GM23338 (cell line): ENCODE measurements at regions not wholly inside any gene's neighbourhood (a gene's known extent, or its start where the extent isn't known, plus 50 kb on each side); places are given as distances from the start of the nearest gene placed in this dataset.
A peak's percentile ranks its signal among the peaks of the same experiment; 100 is the strongest.

ENCODE experiments used
- ATAC-seq: fragments of 200-7000 bp; cut with Tn5 transposase; 3 replicates; pipeline ENCODE4 v1.9.1; 2020
- DNase-seq: peaks from one replicate; pipeline ENCODE4 v3.0.0-alpha.2; 2015; ENCODE audit warnings: low spot score
- H2AFZ ChIP-seq: fragments of 200-600 bp; sonication (generic); 2 replicates; pipeline ENCODE4 v1.8.0; 2016; ENCODE audit warnings: antibody characterized with exemption, mild to moderate bottlenecking, moderate library complexity
- H3F3A ChIP-seq: fragments of 200-600 bp; sonication (generic); replicated peaks from 2 replicates; pipeline ENCODE4 v1.8.0; 2017; ENCODE audit warnings: antibody characterized with exemption, mixed run types, low read depth
- H3K27ac ChIP-seq: fragments of 200-600 bp; sonication (generic); 2 replicates; pipeline ENCODE4 v1.6.1; 2016; ENCODE audit warnings: low read depth
- H3K27me3 ChIP-seq: fragments of 200-600 bp; sonication (generic); 2 replicates; pipeline ENCODE4 v1.8.0; 2016; ENCODE audit warnings: mild to moderate bottlenecking, mixed run types, moderate library complexity; ENCODE audit not compliant: insufficient read depth
- H3K36me3 ChIP-seq: fragments of 200-600 bp; sonication (generic); 2 replicates; pipeline ENCODE4 v1.8.0; 2016; ENCODE audit warnings: mild to moderate bottlenecking; ENCODE audit not compliant: insufficient read depth
- H3K4me1 ChIP-seq: fragments of 200-600 bp; sonication (generic); 2 replicates; pipeline ENCODE4 v1.8.0; 2016; ENCODE audit warnings: mild to moderate bottlenecking, moderate library complexity; ENCODE audit not compliant: insufficient read depth
- H3K4me2 ChIP-seq: fragments of 200-600 bp; sonication (generic); 2 replicates; pipeline ENCODE4 v1.7.1; 2017; ENCODE audit warnings: mixed run types
- H3K4me3 ChIP-seq: fragments of 200-600 bp; sonication (generic); 2 replicates; pipeline ENCODE4 v1.6.1; 2016; ENCODE audit warnings: mixed run types
- H3K79me2 ChIP-seq: fragments of 200-600 bp; sonication (generic); replicated peaks from 2 replicates; pipeline ENCODE4 v1.8.0; 2017; ENCODE audit warnings: mild to moderate bottlenecking; ENCODE audit not compliant: insufficient read depth
- H3K9me2 ChIP-seq: fragments of 200-600 bp; sonication (generic); 2 replicates; pipeline ENCODE4 v1.8.0; 2017; ENCODE audit not compliant: insufficient read depth
- H4K20me1 ChIP-seq: fragments of 200-600 bp; sonication (generic); replicated peaks from 2 replicates; pipeline ENCODE4 v1.8.0; 2017; ENCODE audit warnings: mild to moderate bottlenecking; ENCODE audit not compliant: insufficient read depth
- H3K27ac Mint-ChIP-seq: 2 replicates; pipeline ENCODE4 v1.8.0; 2020; ENCODE audit warnings: inconsistent platforms, mild to moderate bottlenecking, moderate library complexity, mixed read lengths
- H3K27me3 Mint-ChIP-seq: 3 replicates; pipeline ENCODE4 v1.8.0; 2022; ENCODE audit warnings: low read depth, mild to moderate bottlenecking, moderate library complexity, mixed read lengths, inconsistent platforms; ENCODE audit not compliant: insufficient read depth, poor library complexity
- H3K36me3 Mint-ChIP-seq: 3 replicates; pipeline ENCODE4 v1.8.0; 2021; ENCODE audit warnings: low read depth, mild to moderate bottlenecking, inconsistent platforms, moderate library complexity, mixed read lengths
- H3K4me1 Mint-ChIP-seq: 3 replicates; pipeline ENCODE4 v1.8.0; 2020; ENCODE audit warnings: mild to moderate bottlenecking, inconsistent platforms, mixed read lengths
- H3K4me3 Mint-ChIP-seq: 3 replicates; pipeline ENCODE4 v1.8.0; 2021; ENCODE audit warnings: moderate library complexity, mild to moderate bottlenecking, inconsistent platforms, mixed read lengths
- H3K9me3 Mint-ChIP-seq: 3 replicates; pipeline ENCODE4 v1.8.0; 2020; ENCODE audit warnings: moderate library complexity, mild to moderate bottlenecking, inconsistent platforms, mixed read lengths
- CREB1 ChIP-seq: fragments of 250-450 bp; sonication (Bioruptor Pico); IDR thresholded peaks from 2 replicates; pipeline ENCODE4 v1.5.0; 2020; ENCODE audit warnings: low read depth, mild to moderate bottlenecking, moderate library complexity
- CTCF ChIP-seq, 2 experiments: fragments of 200-600 bp in 1 of 2; sonication (generic) in 1 of 2; conservative IDR thresholded peaks; 2 replicates each; pipeline versions ENCODE4 v1.5.1 to v1.6.1; 2016 to 2017; ENCODE audit warnings: antibody characterized with exemption in 2 of 2, low read depth in 2 of 2, mild to moderate bottlenecking in 2 of 2, moderate library complexity in 1 of 2
- EZH2 ChIP-seq: fragments of 200-600 bp; sonication (generic); IDR thresholded peaks from one replicate; pipeline ENCODE4 v1.8.0; 2017; ENCODE audit warnings: antibody characterized with exemption, mild to moderate bottlenecking, low read depth; ENCODE audit not compliant: unreplicated experiment
- JUNB ChIP-seq: IDR thresholded peaks from one replicate; pipeline ENCODE4 v1.6.1; 2016; ENCODE audit warnings: antibody characterized with exemption; ENCODE audit not compliant: unreplicated experiment
- NANOG ChIP-seq: IDR thresholded peaks from 2 replicates; pipeline ENCODE4 v1.6.1; 2016; ENCODE audit warnings: antibody characterized with exemption, borderline replicate concordance
- REST ChIP-seq: IDR thresholded peaks from one replicate; pipeline ENCODE4 v1.6.1; 2018; ENCODE audit warnings: antibody characterized with exemption; ENCODE audit not compliant: unreplicated experiment
- ZNF331 ChIP-seq: fragments of 250-450 bp; sonication (Bioruptor Pico); IDR thresholded peaks from 2 replicates; pipeline ENCODE4 v1.5.0; 2020; ENCODE audit warnings: low read depth, mild to moderate bottlenecking, moderate library complexity
- TF ChIP-seq, protein P1 (sequence below): IDR thresholded peaks from 2 replicates; pipeline ENCODE4 v1.6.1; 2016; ENCODE audit warnings: antibody characterized with exemption

GRCh38 chr2:158034198-158034866, 67.3 kb upstream of the UPP2 start (continued):
- TF ChIP-seq CTCF (conservative IDR thresholded peaks at IDR 0.05; ENCODE audit: low read depth in 2 of 2): peak; percentile 60 to 92
- TF ChIP-seq CREB1 (CRISPR knock-in tag): no peak
- TF ChIP-seq EZH2: no peak
- TF ChIP-seq REST: no peak
- TF ChIP-seq, protein P1, sequence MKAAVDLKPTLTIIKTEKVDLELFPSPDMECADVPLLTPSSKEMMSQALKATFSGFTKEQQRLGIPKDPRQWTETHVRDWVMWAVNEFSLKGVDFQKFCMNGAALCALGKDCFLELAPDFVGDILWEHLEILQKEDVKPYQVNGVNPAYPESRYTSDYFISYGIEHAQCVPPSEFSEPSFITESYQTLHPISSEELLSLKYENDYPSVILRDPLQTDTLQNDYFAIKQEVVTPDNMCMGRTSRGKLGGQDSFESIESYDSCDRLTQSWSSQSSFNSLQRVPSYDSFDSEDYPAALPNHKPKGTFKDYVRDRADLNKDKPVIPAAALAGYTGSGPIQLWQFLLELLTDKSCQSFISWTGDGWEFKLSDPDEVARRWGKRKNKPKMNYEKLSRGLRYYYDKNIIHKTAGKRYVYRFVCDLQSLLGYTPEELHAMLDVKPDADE: no peak

DNA sequence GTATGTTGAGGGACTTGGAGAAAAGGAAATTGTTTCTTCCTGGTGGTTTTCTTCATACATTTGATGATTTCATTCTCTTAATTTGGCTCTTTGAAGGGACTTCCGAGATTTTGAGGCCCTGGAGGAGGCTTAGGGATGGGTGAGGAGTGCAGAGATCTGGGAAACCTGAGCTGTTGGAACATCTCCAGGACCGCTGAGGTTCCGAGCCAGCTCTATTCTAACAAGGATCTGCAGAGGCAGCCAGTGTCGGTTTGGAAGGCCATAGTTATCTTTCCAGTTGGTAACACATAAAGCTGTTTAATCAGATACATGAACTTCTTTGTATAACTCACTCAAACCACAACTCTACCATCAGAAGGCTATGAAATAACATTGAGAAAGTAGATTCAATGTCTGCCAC, 70.3 kb upstream of the UPP2 start:
- H3K36me3 Mint-ChIP-seq: no peaks in the 10 kb centered on the region
- Histone ChIP-seq H2AFZ (no peak overlapping the region), H3K36me3 (no peaks in the 10 kb centered on the region), H3K27me3 (no peaks in the 10 kb centered on the region), H4K20me1 (no peaks in the 10 kb centered on the region), H3K9me2 (no peaks in the 10 kb centered on the region), H3F3A (no peaks in the 10 kb centered on the region), H3K27ac (no peak overlapping the region), H3K4me3 (no peak overlapping the region), H3K79me2 (no peaks in the 10 kb centered on the region), H3K4me1 (no peaks in the 10 kb centered on the region), H3K4me2 (no peak overlapping the region)
- no peak for ATAC-seq
- peaks cover 4% of the 10 kb centered on the region; the same call in 1 of the 3 replicates for H3K9me3 Mint-ChIP-seq
- no peak overlapping the region for H3K27ac Mint-ChIP-seq
- no peak overlapping the region for H3K4me3 Mint-ChIP-seq
- no peaks in the 10 kb centered on the region for H3K4me1 Mint-ChIP-seq
- no peak for DNase-seq
- no peaks in the 10 kb centered on the region for H3K27me3 Mint-ChIP-seq
- TF ChIP-seq CTCF (conservative IDR thresholded peaks at IDR 0.05; ENCODE audit: low read depth in 2 of 2): no peak
- TF ChIP-seq, protein P1: no peak
- no peak for TF ChIP-seq REST
- no peak for TF ChIP-seq JUNB
- no peak for TF ChIP-seq EZH2
- TF ChIP-seq CREB1 (CRISPR knock-in tag): no peak
- TF ChIP-seq NANOG: no peak
- no peak for TF ChIP-seq ZNF331 (CRISPR knock-in tag)
